ENCODE measurements at regions not wholly inside any gene's neighbourhood (a gene's known extent, or its start where the extent isn't known, plus 50 kb on each side); places are given as distances from the start of the nearest gene placed in this dataset.

GRCh38 chr5:68953231-68953874 is 140.5 kb upstream of the SLC30A5 start:
- TF ChIP-seq MAX (IDR thresholded peaks at IDR 0.05) (no peak), RAD21 (IDR thresholded peaks at IDR 0.05; ENCODE audit: low read depth) (no peak), TCF7L2 (IDR thresholded peaks at IDR 0.05; ENCODE audit: borderline replicate concordance, extremely low read depth, insufficient read depth, insufficient read length) (no peak), ZFX (IDR thresholded peaks at IDR 0.05) (no peak), EGR1 (IDR thresholded peaks at IDR 0.05; ENCODE audit: low read depth) (no peak), EZH2phosphoT487 (IDR thresholded peaks at IDR 0.05; ENCODE audit: borderline replicate concordance) (no peak), JUND (IDR thresholded peaks at IDR 0.05) (no peak), ZNF274 (IDR thresholded peaks at IDR 0.05; ENCODE audit: low read depth, low read length) (no peak), REST (IDR thresholded peaks at IDR 0.05; ENCODE audit: low read depth) (no peak), FOSL1 (IDR thresholded peaks at IDR 0.05; ENCODE audit: low read depth) (no peak), CEBPB (IDR thresholded peaks at IDR 0.05; ENCODE audit: low read depth) (no peak), POLR2AphosphoS5 (IDR thresholded peaks at IDR 0.05; ENCODE audit: low read depth, low read length) (no peak), ZBTB33 (IDR thresholded peaks at IDR 0.05; ENCODE audit: extremely low read depth, insufficient replicate concordance, low read length) (no peak), SRF (IDR thresholded peaks at IDR 0.05; ENCODE audit: low read depth) (no peak)

More at GRCh38 chr5:68953231-68953874, 140.5 kb upstream of the SLC30A5 start:
- DNase-seq (ENCODE audit: low read depth, low spot score) (no peak), ATAC-seq (no peak)
- BruUV-seq (replicated peaks), result no TSS peak
- no peaks in the 10 kb centered on the region for H3K36me3 ChIP-seq (ENCODE audit: control insufficient read depth in 1 of 2, insufficient read depth in 2 of 2, low read length in 2 of 2)
- peaks cover 18% of the 10 kb centered on the region; the same call in 1 of the 2 replicates for H3K27me3 ChIP-seq (ENCODE audit: insufficient read depth, low read length)
- ChIA-PET POLR2A (no interaction called here), CTCF (no interaction called here), RAD21 (ENCODE audit: low non-redundant PET in 1 of 2, low total read pairs in 2 of 2, uncharacterized antibody in 2 of 2, unreplicated experiment in 2 of 2) (no interaction called here)
- intact Hi-C loops (cut with micrococcal nuclease), result no loop called here
- H3K27ac ChIP-seq (ENCODE audit: low read depth, low read length), result no peak overlapping the region
- H3K9me2 ChIP-seq (ENCODE audit: insufficient read depth), result no peaks in the 10 kb centered on the region
- H3K4me2 ChIP-seq (ENCODE audit: low read length), result no peak overlapping the region
- H3K9me3 ChIP-seq (ENCODE audit: control insufficient read depth in 1 of 2, insufficient read depth in 1 of 2, low read depth in 1 of 2, low read length in 2 of 2), result no peaks in the 10 kb centered on the region
- H3K4me3 ChIP-seq (replicated peaks in 1 of 2; ENCODE audit: low read depth in 1 of 2, low read length in 2 of 2), result no peak overlapping the region
- no peak overlapping the region for H3K9ac ChIP-seq (ENCODE audit: low read length)
- no peaks in the 10 kb centered on the region for H4K20me1 ChIP-seq (ENCODE audit: insufficient read depth)
- H3K4me1 ChIP-seq (ENCODE audit: control insufficient read depth in 1 of 2, insufficient read depth in 2 of 2, low read length in 2 of 2), result no peaks in the 10 kb centered on the region
- no peaks in the 10 kb centered on the region for H3K79me2 ChIP-seq (ENCODE audit: insufficient read depth, low read length)
- H2AFZ ChIP-seq (ENCODE audit: low read depth, low read length, poor library complexity, severe bottlenecking), result no peak overlapping the region

Data from HCT116 (cell line).